Adrenal gland (tissue), 5 donors: ENCODE measurements at regions not wholly inside any gene's neighbourhood (a gene's known extent, or its start where the extent isn't known, plus 50 kb on each side); places are given as distances from the start of the nearest gene placed in this dataset.

Experiments used
- POLR2A ChIP-seq, 2 donors: fragments of 450-650 bp; IDR thresholded peaks; one replicate each; pipeline ENCODE4 v1.6.1; 2017; ENCODE audit warnings: antibody characterized with exemption in 2 of 2, mild to moderate bottlenecking in 2 of 2, moderate library complexity in 1 of 2
- TF ChIP-seq, protein P1 (sequence below), 6 experiments: fragments of 450-650 bp in 4 of 6; fragments of 200-600 bp in 2 of 6; sonication (generic) in 1 of 6; IDR thresholded peaks; 1 replicate in 5 of 6; 2 replicates in 1 of 6; pipeline versions ENCODE4 v1.5.1 to v1.8.0; 2016 to 2021; ENCODE audit warnings: antibody characterized with exemption in 6 of 6, mild to moderate bottlenecking in 2 of 6, moderate library complexity in 1 of 6
- donor health status: DM: no; HTN: no; CAD: no.

- no peak for TF ChIP-seq POLR2A (IDR thresholded peaks at IDR 0.05)
- TF ChIP-seq, protein P1, sequence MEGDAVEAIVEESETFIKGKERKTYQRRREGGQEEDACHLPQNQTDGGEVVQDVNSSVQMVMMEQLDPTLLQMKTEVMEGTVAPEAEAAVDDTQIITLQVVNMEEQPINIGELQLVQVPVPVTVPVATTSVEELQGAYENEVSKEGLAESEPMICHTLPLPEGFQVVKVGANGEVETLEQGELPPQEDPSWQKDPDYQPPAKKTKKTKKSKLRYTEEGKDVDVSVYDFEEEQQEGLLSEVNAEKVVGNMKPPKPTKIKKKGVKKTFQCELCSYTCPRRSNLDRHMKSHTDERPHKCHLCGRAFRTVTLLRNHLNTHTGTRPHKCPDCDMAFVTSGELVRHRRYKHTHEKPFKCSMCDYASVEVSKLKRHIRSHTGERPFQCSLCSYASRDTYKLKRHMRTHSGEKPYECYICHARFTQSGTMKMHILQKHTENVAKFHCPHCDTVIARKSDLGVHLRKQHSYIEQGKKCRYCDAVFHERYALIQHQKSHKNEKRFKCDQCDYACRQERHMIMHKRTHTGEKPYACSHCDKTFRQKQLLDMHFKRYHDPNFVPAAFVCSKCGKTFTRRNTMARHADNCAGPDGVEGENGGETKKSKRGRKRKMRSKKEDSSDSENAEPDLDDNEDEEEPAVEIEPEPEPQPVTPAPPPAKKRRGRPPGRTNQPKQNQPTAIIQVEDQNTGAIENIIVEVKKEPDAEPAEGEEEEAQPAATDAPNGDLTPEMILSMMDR (IDR thresholded peaks at IDR 0.05): no peak
These were observed 288.8 kb upstream of the FERMT1 start for GRCh38 chr20:6411651-6412050.
